ENCODE measurements at regions not wholly inside any gene's neighbourhood (a gene's known extent, or its start where the extent isn't known, plus 50 kb on each side); places are given as distances from the start of the nearest gene placed in this dataset.

DNA sequence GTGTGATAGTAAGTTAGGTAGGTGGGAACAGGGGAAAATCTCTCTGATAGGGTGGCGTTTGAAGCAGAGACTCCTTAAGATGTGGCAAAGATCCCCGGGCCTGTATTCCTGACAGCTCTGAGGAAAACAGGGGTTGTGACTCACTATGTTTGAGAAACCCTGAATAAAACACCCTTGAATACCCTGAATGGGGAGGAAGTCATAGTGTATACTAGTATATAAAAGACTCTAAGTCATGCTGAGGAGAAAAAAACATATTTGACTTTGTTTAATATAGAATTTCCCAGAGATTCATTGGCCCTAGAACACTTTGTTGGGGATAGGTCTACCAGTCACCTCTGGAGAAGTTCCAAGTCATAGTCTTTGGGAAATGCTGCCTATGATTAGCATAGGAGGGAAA lies 590.9 kb downstream of the IRS1 start (continued):
- TF ChIP-seq, protein P1, sequence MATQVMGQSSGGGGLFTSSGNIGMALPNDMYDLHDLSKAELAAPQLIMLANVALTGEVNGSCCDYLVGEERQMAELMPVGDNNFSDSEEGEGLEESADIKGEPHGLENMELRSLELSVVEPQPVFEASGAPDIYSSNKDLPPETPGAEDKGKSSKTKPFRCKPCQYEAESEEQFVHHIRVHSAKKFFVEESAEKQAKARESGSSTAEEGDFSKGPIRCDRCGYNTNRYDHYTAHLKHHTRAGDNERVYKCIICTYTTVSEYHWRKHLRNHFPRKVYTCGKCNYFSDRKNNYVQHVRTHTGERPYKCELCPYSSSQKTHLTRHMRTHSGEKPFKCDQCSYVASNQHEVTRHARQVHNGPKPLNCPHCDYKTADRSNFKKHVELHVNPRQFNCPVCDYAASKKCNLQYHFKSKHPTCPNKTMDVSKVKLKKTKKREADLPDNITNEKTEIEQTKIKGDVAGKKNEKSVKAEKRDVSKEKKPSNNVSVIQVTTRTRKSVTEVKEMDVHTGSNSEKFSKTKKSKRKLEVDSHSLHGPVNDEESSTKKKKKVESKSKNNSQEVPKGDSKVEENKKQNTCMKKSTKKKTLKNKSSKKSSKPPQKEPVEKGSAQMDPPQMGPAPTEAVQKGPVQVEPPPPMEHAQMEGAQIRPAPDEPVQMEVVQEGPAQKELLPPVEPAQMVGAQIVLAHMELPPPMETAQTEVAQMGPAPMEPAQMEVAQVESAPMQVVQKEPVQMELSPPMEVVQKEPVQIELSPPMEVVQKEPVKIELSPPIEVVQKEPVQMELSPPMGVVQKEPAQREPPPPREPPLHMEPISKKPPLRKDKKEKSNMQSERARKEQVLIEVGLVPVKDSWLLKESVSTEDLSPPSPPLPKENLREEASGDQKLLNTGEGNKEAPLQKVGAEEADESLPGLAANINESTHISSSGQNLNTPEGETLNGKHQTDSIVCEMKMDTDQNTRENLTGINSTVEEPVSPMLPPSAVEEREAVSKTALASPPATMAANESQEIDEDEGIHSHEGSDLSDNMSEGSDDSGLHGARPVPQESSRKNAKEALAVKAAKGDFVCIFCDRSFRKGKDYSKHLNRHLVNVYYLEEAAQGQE (IDR thresholded peaks at IDR 0.05; ENCODE audit: unreplicated experiment): no peak
- TF ChIP-seq, protein P2, sequence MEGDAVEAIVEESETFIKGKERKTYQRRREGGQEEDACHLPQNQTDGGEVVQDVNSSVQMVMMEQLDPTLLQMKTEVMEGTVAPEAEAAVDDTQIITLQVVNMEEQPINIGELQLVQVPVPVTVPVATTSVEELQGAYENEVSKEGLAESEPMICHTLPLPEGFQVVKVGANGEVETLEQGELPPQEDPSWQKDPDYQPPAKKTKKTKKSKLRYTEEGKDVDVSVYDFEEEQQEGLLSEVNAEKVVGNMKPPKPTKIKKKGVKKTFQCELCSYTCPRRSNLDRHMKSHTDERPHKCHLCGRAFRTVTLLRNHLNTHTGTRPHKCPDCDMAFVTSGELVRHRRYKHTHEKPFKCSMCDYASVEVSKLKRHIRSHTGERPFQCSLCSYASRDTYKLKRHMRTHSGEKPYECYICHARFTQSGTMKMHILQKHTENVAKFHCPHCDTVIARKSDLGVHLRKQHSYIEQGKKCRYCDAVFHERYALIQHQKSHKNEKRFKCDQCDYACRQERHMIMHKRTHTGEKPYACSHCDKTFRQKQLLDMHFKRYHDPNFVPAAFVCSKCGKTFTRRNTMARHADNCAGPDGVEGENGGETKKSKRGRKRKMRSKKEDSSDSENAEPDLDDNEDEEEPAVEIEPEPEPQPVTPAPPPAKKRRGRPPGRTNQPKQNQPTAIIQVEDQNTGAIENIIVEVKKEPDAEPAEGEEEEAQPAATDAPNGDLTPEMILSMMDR (conservative IDR thresholded peaks at IDR 0.05; ENCODE audit: low read depth in 2 of 2): no peak

DNA sequence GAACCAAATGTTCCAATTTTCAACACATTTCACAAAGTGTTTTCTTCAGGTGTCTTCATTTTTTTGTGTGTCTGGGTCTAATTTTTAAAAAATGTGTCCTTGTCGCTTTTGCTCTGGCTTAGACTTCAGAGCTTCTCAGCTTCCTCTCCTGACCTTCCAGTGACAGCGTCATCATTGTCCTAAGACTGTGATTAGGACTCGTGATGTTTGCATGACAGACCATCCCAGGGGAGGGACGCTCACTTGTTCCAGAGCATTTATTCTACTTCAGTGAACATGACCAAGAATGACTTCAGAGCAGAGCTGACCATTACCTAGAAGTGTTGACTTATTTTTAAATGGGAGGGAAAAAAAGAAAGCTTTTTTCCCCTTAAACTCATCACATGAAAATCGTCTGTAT lies 591.9 kb downstream of the IRS1 start:
- Histone ChIP-seq H3K27ac (ENCODE audit: low read depth) (no peak overlapping the region), H3K36me3 (ENCODE audit: insufficient read depth) (no peaks in the 10 kb centered on the region), H3F3A (replicated peaks; ENCODE audit: low read depth) (no peaks in the 10 kb centered on the region), H3K4me2 (no peak overlapping the region), H3K4me1 (ENCODE audit: insufficient read depth) (no peaks in the 10 kb centered on the region), H2AFZ (no peak overlapping the region), H3K27me3 (ENCODE audit: insufficient read depth) (no peaks in the 10 kb centered on the region), H4K20me1 (replicated peaks; ENCODE audit: insufficient read depth) (no peaks in the 10 kb centered on the region), H3K9me2 (ENCODE audit: insufficient read depth) (no peaks in the 10 kb centered on the region), H3K4me3 (no peak overlapping the region), H3K79me2 (replicated peaks; ENCODE audit: insufficient read depth) (no peaks in the 10 kb centered on the region)
- H3K4me3 Mint-ChIP-seq: no peak overlapping the region
- DNase-seq (ENCODE audit: low spot score): no peak
- H3K27me3 Mint-ChIP-seq (ENCODE audit: insufficient read depth, low read depth, poor library complexity): peaks cover 2% of the 10 kb centered on the region
- H3K36me3 Mint-ChIP-seq (ENCODE audit: low read depth): no peaks in the 10 kb centered on the region
- no peaks in the 10 kb centered on the region for H3K4me1 Mint-ChIP-seq
- no peak for ATAC-seq
- H3K9me3 Mint-ChIP-seq: no peaks in the 10 kb centered on the region
- no peak overlapping the region for H3K27ac Mint-ChIP-seq
- TF ChIP-seq STAT1 (IDR thresholded peaks at IDR 0.05; ENCODE audit: unreplicated experiment) (no peak), ZNF114 (CRISPR knock-in tag; IDR thresholded peaks at IDR 0.05) (no peak), NANOG (IDR thresholded peaks at IDR 0.05; ENCODE audit: borderline replicate concordance) (no peak), EZH2phosphoT487 (IDR thresholded peaks at IDR 0.05; ENCODE audit: unreplicated experiment) (no peak), POLR2AphosphoS5 (IDR thresholded peaks at IDR 0.05; ENCODE audit: low read depth) (no peak), CREB1 (CRISPR knock-in tag; IDR thresholded peaks at IDR 0.05; ENCODE audit: low read depth) (no peak), ZNF331 (CRISPR knock-in tag; IDR thresholded peaks at IDR 0.05; ENCODE audit: low read depth) (no peak)
- TF ChIP-seq, protein P3, sequence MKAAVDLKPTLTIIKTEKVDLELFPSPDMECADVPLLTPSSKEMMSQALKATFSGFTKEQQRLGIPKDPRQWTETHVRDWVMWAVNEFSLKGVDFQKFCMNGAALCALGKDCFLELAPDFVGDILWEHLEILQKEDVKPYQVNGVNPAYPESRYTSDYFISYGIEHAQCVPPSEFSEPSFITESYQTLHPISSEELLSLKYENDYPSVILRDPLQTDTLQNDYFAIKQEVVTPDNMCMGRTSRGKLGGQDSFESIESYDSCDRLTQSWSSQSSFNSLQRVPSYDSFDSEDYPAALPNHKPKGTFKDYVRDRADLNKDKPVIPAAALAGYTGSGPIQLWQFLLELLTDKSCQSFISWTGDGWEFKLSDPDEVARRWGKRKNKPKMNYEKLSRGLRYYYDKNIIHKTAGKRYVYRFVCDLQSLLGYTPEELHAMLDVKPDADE (IDR thresholded peaks at IDR 0.05): no peak
- TF ChIP-seq, protein P4, sequence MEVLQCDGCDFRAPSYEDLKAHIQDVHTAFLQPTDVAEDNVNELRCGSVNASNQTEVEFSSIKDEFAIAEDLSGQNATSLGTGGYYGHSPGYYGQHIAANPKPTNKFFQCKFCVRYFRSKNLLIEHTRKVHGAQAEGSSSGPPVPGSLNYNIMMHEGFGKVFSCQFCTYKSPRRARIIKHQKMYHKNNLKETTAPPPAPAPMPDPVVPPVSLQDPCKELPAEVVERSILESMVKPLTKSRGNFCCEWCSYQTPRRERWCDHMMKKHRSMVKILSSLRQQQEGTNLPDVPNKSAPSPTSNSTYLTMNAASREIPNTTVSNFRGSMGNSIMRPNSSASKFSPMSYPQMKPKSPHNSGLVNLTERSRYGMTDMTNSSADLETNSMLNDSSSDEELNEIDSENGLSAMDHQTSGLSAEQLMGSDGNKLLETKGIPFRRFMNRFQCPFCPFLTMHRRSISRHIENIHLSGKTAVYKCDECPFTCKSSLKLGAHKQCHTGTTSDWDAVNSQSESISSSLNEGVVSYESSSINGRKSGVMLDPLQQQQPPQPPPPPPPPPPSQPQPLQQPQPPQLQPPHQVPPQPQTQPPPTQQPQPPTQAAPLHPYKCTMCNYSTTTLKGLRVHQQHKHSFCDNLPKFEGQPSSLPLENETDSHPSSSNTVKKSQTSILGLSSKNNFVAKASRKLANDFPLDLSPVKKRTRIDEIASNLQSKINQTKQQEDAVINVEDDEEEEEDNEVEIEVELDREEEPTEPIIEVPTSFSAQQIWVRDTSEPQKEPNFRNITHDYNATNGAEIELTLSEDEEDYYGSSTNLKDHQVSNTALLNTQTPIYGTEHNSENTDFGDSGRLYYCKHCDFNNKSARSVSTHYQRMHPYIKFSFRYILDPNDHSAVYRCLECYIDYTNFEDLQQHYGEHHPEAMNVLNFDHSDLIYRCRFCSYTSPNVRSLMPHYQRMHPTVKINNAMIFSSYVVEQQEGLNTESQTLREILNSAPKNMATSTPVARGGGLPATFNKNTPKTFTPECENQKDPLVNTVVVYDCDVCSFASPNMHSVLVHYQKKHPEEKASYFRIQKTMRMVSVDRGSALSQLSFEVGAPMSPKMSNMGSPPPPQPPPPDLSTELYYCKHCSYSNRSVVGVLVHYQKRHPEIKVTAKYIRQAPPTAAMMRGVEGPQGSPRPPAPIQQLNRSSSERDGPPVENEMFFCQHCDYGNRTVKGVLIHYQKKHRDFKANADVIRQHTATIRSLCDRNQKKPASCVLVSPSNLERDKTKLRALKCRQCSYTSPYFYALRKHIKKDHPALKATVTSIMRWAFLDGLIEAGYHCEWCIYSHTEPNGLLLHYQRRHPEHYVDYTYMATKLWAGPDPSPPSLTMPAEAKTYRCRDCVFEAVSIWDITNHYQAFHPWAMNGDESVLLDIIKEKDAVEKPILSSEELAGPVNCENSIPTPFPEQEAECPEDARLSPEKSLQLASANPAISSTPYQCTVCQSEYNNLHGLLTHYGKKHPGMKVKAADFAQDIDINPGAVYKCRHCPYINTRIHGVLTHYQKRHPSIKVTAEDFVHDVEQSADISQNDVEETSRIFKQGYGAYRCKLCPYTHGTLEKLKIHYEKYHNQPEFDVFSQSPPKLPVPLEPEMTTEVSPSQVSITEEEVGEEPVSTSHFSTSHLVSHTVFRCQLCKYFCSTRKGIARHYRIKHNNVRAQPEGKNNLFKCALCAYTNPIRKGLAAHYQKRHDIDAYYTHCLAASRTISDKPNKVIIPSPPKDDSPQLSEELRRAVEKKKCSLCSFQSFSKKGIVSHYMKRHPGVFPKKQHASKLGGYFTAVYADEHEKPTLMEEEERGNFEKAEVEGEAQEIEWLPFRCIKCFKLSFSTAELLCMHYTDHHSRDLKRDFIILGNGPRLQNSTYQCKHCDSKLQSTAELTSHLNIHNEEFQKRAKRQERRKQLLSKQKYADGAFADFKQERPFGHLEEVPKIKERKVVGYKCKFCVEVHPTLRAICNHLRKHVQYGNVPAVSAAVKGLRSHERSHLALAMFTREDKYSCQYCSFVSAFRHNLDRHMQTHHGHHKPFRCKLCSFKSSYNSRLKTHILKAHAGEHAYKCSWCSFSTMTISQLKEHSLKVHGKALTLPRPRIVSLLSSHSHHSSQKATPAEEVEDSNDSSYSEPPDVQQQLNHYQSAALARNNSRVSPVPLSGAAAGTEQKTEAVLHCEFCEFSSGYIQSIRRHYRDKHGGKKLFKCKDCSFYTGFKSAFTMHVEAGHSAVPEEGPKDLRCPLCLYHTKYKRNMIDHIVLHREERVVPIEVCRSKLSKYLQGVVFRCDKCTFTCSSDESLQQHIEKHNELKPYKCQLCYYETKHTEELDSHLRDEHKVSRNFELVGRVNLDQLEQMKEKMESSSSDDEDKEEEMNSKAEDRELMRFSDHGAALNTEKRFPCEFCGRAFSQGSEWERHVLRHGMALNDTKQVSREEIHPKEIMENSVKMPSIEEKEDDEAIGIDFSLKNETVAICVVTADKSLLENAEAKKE (CRISPR knock-in tag; IDR thresholded peaks at IDR 0.05): no peak
- TF ChIP-seq, protein P2 (conservative IDR thresholded peaks at IDR 0.05; ENCODE audit: low read depth in 2 of 2): no peak
